ENCODE measurements at regions not wholly inside any gene's neighbourhood (a gene's known extent, or its start where the extent isn't known, plus 50 kb on each side); places are given as distances from the start of the nearest gene placed in this dataset.
"Not testable (repeated sequence)": the region's sequence is repeated elsewhere in the genome, so short reads cannot be mapped to it uniquely, and the experiment has no call there.

DNA sequence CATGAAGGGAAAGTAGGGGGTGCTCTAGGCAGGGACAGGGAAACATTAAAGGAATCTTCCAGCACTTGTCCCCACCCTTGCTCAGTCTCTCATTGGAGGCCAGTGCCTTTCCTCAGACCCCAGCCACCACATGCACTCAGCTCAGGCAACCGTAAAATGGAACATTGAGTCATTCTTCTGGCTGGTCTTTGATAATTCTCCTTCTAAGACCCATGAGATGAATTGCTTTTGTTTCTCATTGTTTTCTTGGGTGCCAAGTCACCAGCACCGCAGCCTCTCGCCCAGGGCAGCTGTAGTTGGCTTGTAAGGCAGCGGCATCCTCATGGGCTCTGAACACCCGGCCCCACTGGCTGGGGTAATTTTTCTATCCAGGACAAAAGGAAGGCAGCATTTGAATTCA, 108.2 kb downstream of the PHETA1 start:
- TF ChIP-seq, protein P1, sequence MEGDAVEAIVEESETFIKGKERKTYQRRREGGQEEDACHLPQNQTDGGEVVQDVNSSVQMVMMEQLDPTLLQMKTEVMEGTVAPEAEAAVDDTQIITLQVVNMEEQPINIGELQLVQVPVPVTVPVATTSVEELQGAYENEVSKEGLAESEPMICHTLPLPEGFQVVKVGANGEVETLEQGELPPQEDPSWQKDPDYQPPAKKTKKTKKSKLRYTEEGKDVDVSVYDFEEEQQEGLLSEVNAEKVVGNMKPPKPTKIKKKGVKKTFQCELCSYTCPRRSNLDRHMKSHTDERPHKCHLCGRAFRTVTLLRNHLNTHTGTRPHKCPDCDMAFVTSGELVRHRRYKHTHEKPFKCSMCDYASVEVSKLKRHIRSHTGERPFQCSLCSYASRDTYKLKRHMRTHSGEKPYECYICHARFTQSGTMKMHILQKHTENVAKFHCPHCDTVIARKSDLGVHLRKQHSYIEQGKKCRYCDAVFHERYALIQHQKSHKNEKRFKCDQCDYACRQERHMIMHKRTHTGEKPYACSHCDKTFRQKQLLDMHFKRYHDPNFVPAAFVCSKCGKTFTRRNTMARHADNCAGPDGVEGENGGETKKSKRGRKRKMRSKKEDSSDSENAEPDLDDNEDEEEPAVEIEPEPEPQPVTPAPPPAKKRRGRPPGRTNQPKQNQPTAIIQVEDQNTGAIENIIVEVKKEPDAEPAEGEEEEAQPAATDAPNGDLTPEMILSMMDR (conservative IDR thresholded peaks at IDR 0.05), result no peak
- H3K27ac ChIP-seq, result no peak overlapping the region

DNA sequence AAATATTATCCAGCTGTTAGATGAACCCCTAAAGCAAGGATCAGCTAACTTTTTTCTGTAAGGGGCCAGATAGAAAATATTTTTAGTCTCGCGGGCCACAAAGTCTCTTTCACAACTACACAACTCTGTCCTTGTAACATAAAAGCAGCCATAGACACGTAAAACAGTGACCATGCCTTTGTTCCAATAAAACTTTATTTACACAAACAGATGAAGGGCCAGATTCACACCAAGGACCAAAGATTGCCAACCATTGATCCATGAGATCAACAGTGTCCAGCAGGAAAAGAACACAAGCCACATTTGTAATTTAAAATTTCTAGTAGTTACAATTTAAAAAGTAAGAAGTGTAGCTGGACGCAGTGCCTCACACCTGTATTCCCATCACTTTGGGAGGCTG, 109.7 kb downstream of the PHETA1 start:
- no peak overlapping the region for H3K27ac ChIP-seq
- TF ChIP-seq, protein P1 (conservative IDR thresholded peaks at IDR 0.05), result no peak

DNA sequence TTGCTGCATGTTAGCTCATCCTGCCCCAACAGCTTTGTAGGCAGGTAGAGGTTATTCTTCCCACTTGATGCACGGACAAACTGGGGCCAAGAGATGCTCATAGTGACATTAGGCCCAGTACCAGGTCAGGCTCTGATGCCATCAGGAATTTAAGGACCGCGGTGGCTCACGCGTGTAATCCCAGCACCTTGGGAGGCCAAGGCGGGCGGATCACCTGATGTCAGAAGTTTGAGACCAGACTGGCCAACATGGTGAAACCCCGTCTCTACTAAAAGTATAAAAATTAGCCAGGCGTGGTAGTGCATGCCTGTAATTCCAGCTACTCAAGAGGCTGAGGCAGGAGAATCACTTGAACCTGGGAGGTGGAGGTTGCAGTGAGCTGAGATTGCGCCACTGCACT, 110.8 kb downstream of the PHETA1 start:
- not testable (repeated sequence) for H3K27ac ChIP-seq

DNA sequence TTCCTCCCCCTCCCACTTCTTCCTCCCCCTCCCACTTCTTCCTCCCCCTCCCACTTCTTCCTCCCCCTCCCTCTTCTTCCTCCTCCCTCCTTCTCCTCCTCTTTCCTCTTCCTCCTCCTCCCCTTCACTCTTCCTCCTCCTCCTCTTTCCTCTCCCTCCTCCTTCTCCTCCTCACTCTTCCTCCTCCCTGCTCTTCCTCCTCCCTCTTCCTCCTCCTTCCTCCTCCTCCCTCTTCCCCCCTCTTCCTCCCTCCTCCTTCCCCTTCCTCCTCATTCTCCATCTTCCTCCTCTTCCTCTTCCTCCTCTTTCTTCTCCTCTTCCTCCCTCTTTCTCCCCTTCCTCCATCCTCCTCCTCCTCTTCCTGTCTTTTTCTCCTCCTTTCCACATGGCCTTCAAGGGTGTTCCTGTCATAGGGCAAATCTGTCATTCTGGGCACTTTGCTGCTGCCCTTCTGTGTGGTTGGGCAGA, 111.4 kb downstream of the PHETA1 start:
- H3K27ac ChIP-seq, result no peak overlapping the region
- TF ChIP-seq, protein P1 (conservative IDR thresholded peaks at IDR 0.05), result no peak

DNA sequence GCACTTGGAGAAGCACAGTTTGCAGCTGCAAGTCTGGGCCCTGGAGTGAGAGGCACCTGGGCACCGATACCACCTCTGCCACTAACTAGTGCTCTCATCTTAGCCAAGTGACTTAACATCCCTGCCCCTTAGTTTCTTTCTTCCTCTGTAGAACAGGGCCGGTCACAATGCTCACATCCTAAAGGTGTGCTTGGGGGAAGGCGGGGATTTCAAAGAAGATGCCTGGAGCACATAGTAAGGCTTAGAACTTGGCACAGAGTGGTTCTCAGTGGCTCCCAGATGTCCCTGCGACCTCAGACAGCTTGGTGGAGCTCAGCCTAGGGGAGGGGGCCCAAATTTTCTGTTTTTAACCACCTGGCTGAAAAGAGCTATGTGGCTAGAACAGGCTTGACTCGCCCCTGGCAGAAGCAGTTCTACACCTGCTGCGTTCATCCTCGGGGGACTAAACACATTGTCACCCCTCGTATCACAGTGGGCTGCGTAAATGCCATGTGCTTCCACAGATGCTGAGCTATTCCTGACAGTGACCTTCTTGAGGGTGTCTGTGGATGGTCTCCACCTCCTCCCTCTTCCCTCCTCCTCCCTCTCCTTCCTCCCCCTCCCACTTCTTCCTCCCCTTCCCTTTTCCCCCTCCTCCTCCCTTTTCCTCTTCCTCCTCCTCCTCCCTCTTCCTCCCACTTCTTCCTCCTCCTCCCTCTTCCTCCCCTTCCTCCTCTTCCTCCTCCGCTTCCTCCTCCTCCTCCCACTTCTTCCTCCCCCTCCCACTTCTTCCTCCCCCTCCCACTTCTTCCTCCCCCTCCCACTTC, 112.1 kb downstream of the PHETA1 start:
- TF ChIP-seq, protein P1 (conservative IDR thresholded peaks at IDR 0.05), result no peak
- H3K27ac ChIP-seq, result no peak overlapping the region

DNA sequence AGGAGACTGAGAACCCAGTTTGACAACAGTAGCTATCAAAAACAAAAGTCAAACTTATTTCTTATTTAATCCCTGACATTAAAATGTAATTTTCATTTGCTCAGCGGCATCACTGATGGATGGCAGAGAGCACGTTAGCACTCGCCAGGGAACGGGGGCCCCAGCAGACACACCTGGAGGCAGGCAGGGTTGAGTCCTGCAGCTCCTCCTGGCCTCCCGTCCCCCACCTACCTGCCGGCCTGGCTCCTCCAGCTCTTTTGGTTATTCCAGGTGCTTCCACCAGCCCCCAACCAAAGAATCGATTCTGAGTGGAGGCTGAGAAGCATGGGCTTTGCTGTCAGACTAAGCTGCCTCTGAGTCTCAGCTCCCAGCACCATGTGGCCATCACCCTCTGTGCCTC, 113.6 kb downstream of the PHETA1 start:
- H3K27ac ChIP-seq, result no peak overlapping the region
- TF ChIP-seq, protein P1 (conservative IDR thresholded peaks at IDR 0.05), result no peak

DNA sequence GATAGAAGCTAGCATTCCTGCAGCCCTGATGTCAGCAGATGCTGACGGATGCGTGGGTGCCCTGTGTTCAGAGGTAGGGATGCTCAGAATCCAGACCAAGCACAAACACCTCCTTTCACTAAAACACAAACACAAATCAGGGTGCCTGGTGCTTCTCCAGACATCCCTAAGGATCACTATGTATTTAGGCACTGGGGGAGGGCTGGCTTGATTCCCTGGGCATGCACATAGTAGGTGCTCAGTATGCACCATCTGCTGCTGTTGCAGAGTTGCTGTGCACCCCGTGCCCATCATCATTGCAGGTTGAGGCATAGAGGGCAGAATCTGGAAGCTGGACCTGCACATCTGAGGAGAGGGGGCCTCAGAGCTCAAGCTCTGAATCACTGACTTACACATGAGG, 114.8 kb downstream of the PHETA1 start:
- TF ChIP-seq, protein P1 (conservative IDR thresholded peaks at IDR 0.05), result no peak
- no peak overlapping the region for H3K27ac ChIP-seq

DNA sequence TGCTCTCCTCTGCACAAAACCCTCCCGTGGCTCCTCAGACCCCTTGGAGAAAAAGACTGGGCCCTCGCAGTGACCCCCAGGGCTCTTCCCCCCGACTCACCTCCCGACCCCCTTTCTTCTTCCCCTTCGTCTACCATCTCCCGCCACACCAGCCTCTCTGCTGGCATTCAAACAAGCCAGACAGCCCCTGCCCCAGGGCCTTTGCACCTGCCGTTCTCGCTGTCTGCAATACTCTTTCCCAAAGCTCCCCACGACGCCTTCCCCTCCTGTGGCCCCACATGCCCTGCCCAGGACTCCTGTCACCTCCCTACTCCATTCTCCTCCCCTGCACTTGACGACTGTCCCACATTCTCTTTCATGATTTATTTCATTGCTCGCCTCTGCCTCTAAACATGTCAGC, 115.7 kb downstream of the PHETA1 start:
- no peak overlapping the region for H3K27ac ChIP-seq
- TF ChIP-seq, protein P1 (conservative IDR thresholded peaks at IDR 0.05), result no peak
